Ectodermal cell (in vitro differentiated cells): ENCODE measurements at regions not wholly inside any gene's neighbourhood (a gene's known extent, or its start where the extent isn't known, plus 50 kb on each side); places are given as distances from the start of the nearest gene placed in this dataset.
"Not testable (repeated sequence)": the region's sequence is repeated elsewhere in the genome, so short reads cannot be mapped to it uniquely, and the experiment has no call there.

Experiments
- H3K27ac ChIP-seq: 2 replicates; pipeline ENCODE4 v1.7.0; 2013; ENCODE audit warnings: mild to moderate bottlenecking, low read depth, low read length; ENCODE audit not compliant: insufficient read depth, poor library complexity, severe bottlenecking
- H3K27me3 ChIP-seq: 2 replicates; pipeline ENCODE4 v1.7.0; 2013; ENCODE audit warnings: mild to moderate bottlenecking, low read length; ENCODE audit not compliant: insufficient read depth, control insufficient read depth, poor library complexity, severe bottlenecking
- H3K36me3 ChIP-seq: one replicate; pipeline ENCODE4 v1.7.0; 2013; ENCODE audit warnings: low read length; ENCODE audit not compliant: control insufficient read depth, insufficient read depth
- H3K4me1 ChIP-seq: one replicate; pipeline ENCODE4 v1.7.0; 2013; ENCODE audit warnings: low read length; ENCODE audit not compliant: control insufficient read depth, insufficient read depth
- H3K4me3 ChIP-seq: 2 replicates; pipeline ENCODE4 v1.7.0; 2013; ENCODE audit warnings: low read depth, low read length, control low read depth; ENCODE audit not compliant: insufficient read depth
- H3K9me3 ChIP-seq: 2 replicates; pipeline ENCODE4 v1.7.0; 2013; ENCODE audit warnings: mild to moderate bottlenecking, low read length, moderate library complexity; ENCODE audit not compliant: control insufficient read depth
- whole genome bisulfite sequencing, 2 experiments: methylation state at CpG; one replicate each; pipeline ENCODE4 v1.1.7; 2013; ENCODE audit warnings: missing lambda C conversion rate in 2 of 2; 5-methylcytosine and 5-hydroxymethylcytosine counted together

DNA sequence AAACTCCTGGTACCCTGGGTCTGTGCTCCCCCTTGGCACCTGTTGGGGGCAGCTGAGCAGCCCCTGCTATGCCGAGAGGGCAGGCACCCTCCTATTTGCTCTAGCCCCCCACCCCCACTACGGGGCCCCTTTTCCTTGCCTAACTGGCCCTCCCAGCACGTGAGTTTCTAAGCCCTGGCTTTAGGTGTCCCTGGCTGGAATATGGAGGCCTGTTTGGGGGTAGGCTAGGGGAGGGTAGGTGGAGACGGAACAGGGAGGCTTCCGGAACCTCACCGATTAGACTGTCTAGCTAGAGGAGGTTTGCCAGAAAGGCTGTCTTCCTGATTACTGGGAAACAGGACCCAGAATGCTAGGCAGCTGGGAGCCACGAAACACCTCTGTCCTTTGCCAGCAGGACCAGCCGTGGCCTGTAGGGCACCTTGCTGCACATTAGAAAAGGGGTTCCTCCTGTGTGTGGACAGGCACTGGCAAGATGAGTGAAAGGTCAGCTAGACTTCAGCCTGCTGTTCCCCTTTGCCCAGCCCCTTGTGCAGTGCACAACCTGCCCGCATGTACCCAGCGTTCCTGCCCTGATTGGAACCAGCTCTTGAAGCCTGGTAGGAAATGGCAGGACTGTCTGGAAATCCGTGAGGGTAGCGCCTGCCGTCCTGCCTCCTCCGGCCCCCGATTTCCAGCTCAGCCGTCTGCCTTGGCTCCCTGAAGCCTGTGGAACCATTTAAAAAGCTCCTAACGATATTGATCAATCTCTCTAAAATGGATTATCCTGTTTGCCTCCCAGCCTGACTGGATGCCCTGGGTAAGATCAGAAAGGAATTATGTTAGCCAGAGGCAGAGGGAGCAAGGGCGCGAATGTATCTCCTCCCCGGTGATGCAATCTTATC, 83.4 kb upstream of the GSE1 start:
- Histone ChIP-seq H3K4me1 (peaks cover 19% of the 10 kb centered on the region), H3K4me3 (no peak overlapping the region), H3K36me3 (no peaks in the 10 kb centered on the region), H3K27ac (no peak overlapping the region), H3K27me3 (no peaks in the 10 kb centered on the region), H3K9me3 (no peaks in the 10 kb centered on the region)
- 94% methylated on average over 20 of the region's 20 CpGs for WGBS, 2 experiments

DNA sequence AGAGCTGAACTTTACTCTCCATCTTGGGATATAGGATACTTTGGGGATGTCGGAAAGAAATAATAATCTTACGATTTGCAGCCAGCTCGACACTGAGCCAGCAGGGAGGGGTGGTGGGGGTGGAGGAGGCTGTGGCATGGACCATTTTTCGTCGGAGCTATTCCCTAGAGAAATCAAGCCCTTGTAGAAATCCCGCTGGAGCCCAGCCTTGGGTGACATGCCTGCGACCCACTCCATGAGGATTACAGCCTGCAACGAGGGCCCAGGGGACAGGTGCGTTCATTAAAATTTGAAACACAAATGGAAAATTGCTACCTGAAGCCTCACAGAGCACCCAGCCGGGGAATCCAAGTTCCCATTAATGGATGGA, 82.8 kb upstream of the GSE1 start:
- Histone ChIP-seq H3K27me3 (no peaks in the 10 kb centered on the region), H3K4me3 (no peak overlapping the region), H3K27ac (no peak overlapping the region), H3K9me3 (no peaks in the 10 kb centered on the region), H3K4me1 (peaks cover 14% of the 10 kb centered on the region), H3K36me3 (no peaks in the 10 kb centered on the region)
- WGBS, 2 experiments: 91 to 94% methylated on average over 10 of the region's 10 CpGs

- Histone ChIP-seq H3K4me1 (peaks cover 7% of the 10 kb centered on the region), H3K4me3 (no peak overlapping the region)
- 73 to 80% methylated on average over 10 of the region's 10 CpGs for WGBS, 2 experiments
Observed at GRCh38 chr16:85531516-85531915, 81.6 kb upstream of the GSE1 start.

DNA sequence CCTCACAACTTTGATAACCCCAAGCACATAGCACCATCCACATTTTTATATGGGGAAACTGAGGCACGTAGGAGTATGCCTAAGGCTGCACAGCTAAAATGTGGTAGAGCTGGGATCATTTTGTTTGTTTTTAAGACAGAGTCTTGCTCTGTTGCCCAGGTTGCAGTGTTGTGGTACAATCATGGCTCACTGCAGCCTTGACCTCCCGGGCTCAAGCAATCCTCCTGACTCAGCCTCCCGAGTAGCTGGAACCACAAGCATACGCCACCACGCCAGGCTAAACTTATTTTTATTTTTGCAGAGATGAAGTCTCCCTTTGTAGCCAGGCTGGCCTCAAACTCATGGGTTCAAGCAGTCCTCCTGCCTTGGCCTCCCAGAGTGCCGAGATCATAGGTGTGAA, 81.0 kb upstream of the GSE1 start:
- 91 to 95% methylated on average over 6 of the region's 6 CpGs for WGBS, 2 experiments
- Histone ChIP-seq H3K9me3 (no peaks in the 10 kb centered on the region), H3K36me3 (no peaks in the 10 kb centered on the region), H3K27ac (no peak overlapping the region), H3K4me1 (peaks cover 3% of the 10 kb centered on the region), H3K27me3 (no peaks in the 10 kb centered on the region), H3K4me3 (no peak overlapping the region)

More at GRCh38 chr16:85531516-85531915, 81.6 kb upstream of the GSE1 start:
- Histone ChIP-seq H3K27ac (no peak overlapping the region), H3K9me3 (no peaks in the 10 kb centered on the region), H3K36me3 (no peaks in the 10 kb centered on the region), H3K27me3 (no peaks in the 10 kb centered on the region)

GRCh38 chr16:85533593-85533992, 79.5 kb upstream of the GSE1 start:
- H3K9me3 ChIP-seq, H3K27me3 ChIP-seq, H3K36me3 ChIP-seq, H3K27ac ChIP-seq, H3K4me3 ChIP-seq, H3K4me1 ChIP-seq: not testable (repeated sequence)
- WGBS, 2 experiments: 89 to 90% methylated on average over 8 of the region's 8 CpGs

DNA sequence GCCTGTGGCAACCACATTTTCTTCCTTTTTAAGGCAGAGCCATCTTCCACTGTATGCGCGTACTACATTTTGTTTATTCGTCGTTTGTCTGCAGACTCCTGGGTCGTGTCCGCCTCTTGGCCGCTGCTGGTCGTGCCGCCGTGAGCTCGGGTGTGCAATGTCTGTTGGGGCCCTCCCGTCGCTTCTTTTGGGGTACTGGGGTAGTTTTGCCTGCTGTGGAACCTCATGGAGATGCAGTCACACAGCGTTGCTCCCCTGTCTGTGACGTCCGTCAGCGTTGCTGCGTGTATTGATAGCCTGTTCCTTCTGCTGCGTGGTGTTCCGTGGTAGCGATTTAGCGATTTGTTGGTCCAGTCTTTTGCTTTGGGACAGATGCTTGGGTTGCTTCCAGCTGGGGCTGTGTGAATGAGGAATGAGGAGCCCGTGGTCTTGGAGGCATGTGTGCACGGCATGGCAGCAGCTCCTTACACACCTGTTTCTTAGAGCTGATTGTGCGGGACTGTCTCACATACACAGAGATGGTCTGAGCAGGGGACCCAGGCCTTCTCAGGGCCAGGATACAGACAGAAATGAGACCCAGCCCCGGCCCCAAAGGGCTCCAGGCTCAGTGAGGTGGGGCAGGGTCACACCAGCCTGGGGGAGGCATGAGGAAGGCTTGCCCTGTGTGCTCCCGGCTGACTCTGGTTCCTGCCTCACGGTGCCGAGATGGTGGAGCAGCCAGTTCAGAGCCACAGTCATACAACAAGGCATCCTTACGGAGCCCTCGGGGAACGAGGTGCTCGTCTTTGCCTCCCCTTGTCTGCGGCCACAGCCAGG, 78.4 kb upstream of the GSE1 start:
- no peak overlapping the region for H3K27ac ChIP-seq
- WGBS, 2 experiments: 92 to 94% methylated on average over 34 of the region's 34 CpGs
- no peaks in the 10 kb centered on the region for H3K9me3 ChIP-seq
- H3K27me3 ChIP-seq: no peaks in the 10 kb centered on the region
- H3K36me3 ChIP-seq: no peaks in the 10 kb centered on the region
- no peak overlapping the region for H3K4me3 ChIP-seq
- no peaks in the 10 kb centered on the region for H3K4me1 ChIP-seq

DNA sequence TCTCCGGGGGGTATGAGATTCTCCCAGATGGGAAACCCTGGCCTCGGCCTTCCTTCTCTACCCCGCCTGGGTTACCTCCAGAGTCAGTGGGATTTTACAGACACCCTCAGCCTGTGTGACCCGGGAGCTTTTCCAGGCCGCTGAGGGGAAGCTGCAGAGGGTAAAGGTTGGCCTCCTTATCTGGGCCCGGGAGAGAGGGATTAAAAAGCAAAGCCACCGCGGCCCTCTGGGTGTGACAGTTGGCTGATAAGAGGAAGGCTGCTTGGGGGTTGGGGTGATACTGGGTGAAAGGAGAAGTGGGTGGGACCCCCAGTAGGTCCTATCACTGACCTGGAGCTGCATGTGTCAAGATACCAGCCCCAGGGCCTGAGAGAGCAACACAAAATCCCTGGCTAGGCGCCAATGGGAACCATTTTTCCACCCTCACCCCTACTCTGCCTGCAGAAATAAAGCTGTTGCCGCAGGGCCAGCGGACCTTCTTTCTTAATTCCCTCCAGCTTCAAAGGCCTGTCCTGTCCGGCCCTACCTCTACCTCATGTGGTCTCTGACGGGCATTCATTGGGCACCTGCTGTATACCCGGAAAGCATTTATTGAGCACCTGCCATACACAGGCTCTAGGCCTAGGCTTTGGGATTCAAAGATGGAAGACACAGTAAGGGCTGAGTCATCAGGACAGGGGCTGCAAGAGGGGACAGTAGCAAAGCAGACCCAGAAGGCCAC, 77.6 kb upstream of the GSE1 start:
- Histone ChIP-seq H3K27me3 (no peaks in the 10 kb centered on the region), H3K36me3 (no peaks in the 10 kb centered on the region), H3K9me3 (no peaks in the 10 kb centered on the region), H3K27ac (no peak overlapping the region), H3K4me3 (no peak overlapping the region), H3K4me1 (no peaks in the 10 kb centered on the region)
- 86 to 87% methylated on average over 14 of the region's 14 CpGs for WGBS, 2 experiments

DNA sequence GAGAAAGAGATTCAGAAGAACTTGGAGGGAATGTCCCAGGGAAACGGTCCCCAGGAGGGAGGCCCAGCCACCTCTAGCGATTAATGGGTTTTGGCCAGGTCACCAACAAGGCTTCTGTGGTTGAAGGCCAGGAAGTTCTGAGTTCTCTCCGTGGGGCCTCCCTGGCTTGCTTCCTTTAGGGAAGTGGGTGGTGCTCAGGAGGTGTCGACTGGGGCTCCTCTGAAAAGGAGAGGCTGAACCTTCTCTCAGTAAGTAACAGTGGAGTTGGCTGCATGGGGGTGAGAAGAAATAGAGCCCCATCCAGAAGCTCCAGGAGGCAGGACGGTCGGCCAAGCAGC, 77.1 kb upstream of the GSE1 start:
- H3K27me3 ChIP-seq: no peaks in the 10 kb centered on the region
- H3K9me3 ChIP-seq: no peaks in the 10 kb centered on the region
- 84 to 86% methylated on average over 6 of the region's 6 CpGs for WGBS, 2 experiments
- H3K4me1 ChIP-seq: no peaks in the 10 kb centered on the region
- H3K36me3 ChIP-seq: no peaks in the 10 kb centered on the region
- no peak overlapping the region for H3K27ac ChIP-seq
- H3K4me3 ChIP-seq: no peak overlapping the region

DNA sequence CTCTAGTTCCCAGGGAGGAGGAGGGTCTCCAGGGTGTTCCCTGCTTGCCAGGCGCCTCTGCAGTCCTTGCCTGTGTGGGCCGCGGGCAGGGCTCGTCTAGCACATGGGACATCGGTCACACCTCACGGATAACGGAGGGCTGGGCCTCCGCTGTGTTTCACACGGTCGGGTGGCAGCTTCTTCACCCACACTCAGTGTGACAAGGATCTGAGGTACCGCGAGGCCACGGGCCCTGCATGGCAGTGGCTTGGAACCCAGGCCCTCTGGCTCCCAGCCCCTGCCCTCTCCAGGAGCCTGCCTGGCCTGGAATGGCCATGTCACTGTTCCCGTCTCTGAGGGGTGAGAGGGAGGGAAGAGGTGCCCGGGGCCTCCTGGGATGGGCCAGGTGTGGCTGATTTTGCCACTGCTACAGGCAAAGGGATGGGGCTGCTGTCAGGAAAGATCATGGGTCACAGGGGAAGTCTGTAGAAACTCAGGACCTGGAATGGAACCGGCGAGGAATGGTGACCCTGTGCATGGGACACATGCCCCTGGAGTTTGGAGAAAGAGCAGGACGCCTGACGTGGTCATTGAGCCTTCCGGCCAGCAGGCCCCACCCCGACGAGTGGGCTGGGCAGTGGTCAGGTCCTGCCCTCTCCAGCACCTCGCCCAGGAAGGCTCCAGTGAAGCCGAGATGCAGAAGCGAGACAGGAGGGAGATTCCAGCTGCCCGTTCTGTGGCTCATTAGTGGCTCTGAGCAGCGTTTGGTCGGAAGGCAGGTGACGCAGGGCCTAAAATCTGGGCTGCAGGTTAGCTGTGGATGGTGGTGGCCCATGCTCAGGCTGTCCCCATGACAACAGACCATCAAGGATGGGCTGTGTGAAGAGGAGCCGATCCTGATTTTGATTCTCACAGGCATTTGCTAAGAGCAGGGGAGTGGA, 76.5 kb upstream of the GSE1 start:
- Histone ChIP-seq H3K4me3 (no peak overlapping the region), H3K36me3 (no peaks in the 10 kb centered on the region), H3K4me1 (no peaks in the 10 kb centered on the region), H3K27me3 (no peaks in the 10 kb centered on the region), H3K9me3 (no peaks in the 10 kb centered on the region), H3K27ac (no peak overlapping the region)
- 90% methylated on average over 30 of the region's 30 CpGs for WGBS, 2 experiments
